ENCODE measurements at regions not wholly inside any gene's neighbourhood (a gene's known extent, or its start where the extent isn't known, plus 50 kb on each side); places are given as distances from the start of the nearest gene placed in this dataset.
A peak's percentile ranks its signal among the peaks of the same experiment; 100 is the strongest.
"Not testable (repeated sequence)": the region's sequence is repeated elsewhere in the genome, so short reads cannot be mapped to it uniquely, and the experiment has no call there.

DNA sequence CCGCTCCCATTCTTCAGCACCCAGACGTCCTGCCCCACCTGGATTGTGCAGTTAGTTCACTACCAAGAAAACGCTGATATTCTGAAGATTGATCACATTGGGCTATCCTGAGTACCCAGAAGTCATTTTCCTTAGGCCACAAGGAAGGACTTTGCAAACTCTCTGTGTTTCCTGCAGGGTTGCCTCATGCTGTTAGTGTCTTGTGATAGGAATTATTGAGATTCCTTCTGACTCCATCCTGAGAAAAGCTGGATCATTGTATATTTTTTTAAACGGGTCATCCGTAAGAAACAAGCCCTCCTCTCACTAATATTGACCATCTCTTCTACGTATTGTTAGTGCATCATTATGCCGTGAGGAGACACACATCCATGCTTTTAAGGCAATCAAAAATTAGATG, 96.0 kb upstream of the DAPK1 start:
- no peak for DNase-seq (ENCODE audit: low read depth in 2 of 2)
- no peak overlapping the region for H3K4me3 ChIP-seq (replicated peaks in 1 of 2; ENCODE audit: low read depth in 2 of 2, low read length in 2 of 2)
- TF ChIP-seq CTCF (IDR thresholded peaks at IDR 0.05; ENCODE audit: low read depth, low read length), result no peak

GRCh38 chr9:87402537-87402936, 95.1 kb upstream of the DAPK1 start:
- DNase-seq (ENCODE audit: low read depth in 2 of 2), result no peak
- H3K4me3 ChIP-seq (replicated peaks in 1 of 2; ENCODE audit: low read depth in 2 of 2, low read length in 2 of 2), result no peak overlapping the region
- TF ChIP-seq CTCF (IDR thresholded peaks at IDR 0.05; ENCODE audit: low read depth, low read length), result no peak

DNA sequence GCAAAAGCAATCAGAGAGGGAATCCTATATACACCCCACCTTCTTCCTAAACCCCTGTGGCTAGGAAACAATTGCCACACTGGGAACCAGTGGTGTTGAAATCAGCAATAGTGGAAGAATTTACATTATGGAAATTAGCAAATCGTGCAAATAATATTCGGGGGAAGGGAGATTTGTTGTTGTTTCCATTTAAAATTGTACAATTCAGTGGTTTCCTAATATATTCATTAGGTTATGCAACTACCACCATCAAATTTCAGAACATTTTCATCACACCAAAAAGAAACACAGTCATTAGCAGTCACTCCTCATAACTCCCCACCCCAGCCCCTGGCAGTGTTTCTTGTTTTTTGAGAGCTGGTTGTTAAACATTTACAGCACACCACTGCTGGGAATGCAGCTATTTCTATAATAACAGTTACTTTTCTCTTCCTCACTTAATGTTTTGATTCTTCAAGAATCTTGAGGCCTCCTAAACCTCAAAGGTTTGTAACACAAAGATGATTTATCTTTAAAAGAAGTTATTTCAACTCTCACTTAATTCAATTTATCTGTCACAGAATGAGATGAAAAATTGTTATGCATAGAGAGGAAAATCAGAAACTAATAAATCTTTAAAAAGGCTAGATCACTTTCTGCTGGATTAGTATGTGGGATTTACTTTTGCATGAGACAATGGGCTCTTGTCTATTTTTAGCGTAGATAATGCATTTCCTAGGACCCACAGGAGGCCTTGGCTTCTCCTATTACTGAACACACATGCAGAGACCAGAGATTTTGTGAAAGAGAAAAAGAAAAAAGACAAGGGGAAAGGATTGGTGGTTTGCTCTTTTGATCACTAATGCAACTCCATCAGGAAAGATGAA, 91.8 kb upstream of the DAPK1 start:
- peak in 1 of 2 donors; percentile 76 for DNase-seq (ENCODE audit: low read depth in 2 of 2)
- no peak for TF ChIP-seq CTCF (IDR thresholded peaks at IDR 0.05; ENCODE audit: low read depth, low read length)
- no peak overlapping the region for H3K4me3 ChIP-seq (replicated peaks in 1 of 2; ENCODE audit: low read depth in 2 of 2, low read length in 2 of 2)

- TF ChIP-seq CTCF (IDR thresholded peaks at IDR 0.05; ENCODE audit: low read depth, low read length), result no peak
- H3K4me3 ChIP-seq (replicated peaks in 1 of 2; ENCODE audit: low read depth in 2 of 2, low read length in 2 of 2), result no peak overlapping the region
- no peak for DNase-seq (ENCODE audit: low read depth in 2 of 2)
Measured at GRCh38 chr9:87406543-87407166, 91.0 kb upstream of the DAPK1 start.

DNA sequence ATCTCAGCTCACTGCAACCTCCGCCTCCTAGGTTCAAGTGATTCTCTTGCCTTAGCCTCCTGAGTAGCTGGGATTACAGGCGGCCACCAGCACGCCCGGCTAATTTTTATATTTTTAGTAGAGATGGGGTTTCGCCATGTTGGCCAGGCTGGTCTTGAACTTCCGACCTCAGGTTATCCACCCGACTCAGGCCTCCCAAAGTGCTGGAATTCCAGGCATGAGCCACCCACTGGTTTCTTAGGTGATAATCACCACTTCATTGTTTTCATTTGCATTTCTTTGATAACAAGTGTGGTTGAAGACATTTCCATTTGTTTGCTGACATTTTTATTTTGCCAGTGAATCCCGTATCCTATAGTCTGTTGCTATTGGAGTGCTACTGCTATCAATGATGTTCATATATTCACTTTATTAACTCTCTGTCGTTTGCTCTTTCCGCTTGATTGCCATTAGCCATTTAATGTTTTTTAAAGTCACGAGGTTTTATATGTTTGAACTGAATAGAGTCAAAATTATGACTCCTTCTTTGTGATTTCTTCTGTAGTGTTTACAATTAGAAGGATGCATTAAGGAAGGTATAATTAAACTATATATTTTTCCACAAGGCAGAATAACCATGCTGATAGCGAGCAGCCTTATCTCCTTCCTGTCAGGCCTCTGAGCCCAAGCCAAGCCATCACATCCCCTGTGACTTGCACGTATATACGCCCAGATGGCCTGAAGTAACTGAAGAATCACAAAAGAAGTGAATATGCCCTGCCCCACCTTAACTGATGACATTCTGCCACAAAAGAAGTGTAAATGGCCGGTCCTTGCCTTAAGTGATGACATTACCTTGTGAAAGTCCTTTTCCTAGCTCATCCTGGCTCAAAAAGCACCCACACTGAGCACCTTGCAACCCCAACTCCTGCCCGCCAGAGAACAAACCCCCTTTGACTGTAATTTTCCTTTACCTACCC, 87.3 kb upstream of the DAPK1 start:
- peak in 1 of 2 donors; percentile 65 for DNase-seq (ENCODE audit: low read depth in 2 of 2)
- not testable (repeated sequence) for H3K4me3 ChIP-seq (replicated peaks in 1 of 2; ENCODE audit: low read depth in 2 of 2, low read length in 2 of 2)

GRCh38 chr9:87420884-87421283, 76.8 kb upstream of the DAPK1 start:
- H3K4me3 ChIP-seq (replicated peaks in 1 of 2; ENCODE audit: low read depth in 2 of 2, low read length in 2 of 2), result no peak overlapping the region
- no peak for TF ChIP-seq CTCF (IDR thresholded peaks at IDR 0.05; ENCODE audit: low read depth, low read length)
- DNase-seq (ENCODE audit: low read depth in 2 of 2), result no peak
